H1 (cell line): ENCODE measurements at regions not wholly inside any gene's neighbourhood (a gene's known extent, or its start where the extent isn't known, plus 50 kb on each side); places are given as distances from the start of the nearest gene placed in this dataset.

ENCODE experiments used
- ATF3 ChIP-seq: IDR thresholded peaks from 2 replicates; pipeline ENCODE4 v1.6.1; 2011; ENCODE audit warnings: low read depth, mild to moderate bottlenecking, low read length; ENCODE audit not compliant: insufficient read depth
- CHD2 ChIP-seq: IDR thresholded peaks from 2 replicates; pipeline ENCODE4 v1.6.1; 2012; ENCODE audit warnings: low read length, improper control_type of control experiment
- CTCF ChIP-seq, 3 experiments: IDR thresholded peaks; 1 replicate in 2 of 3; 2 replicates in 1 of 3; pipeline versions ENCODE4 v1.5.1 to v1.6.1; 2011; ENCODE audit warnings: low read length in 3 of 3, mild to moderate bottlenecking in 3 of 3, inconsistent platforms in 2 of 3, low read depth in 1 of 3, moderate library complexity in 1 of 3; ENCODE audit not compliant: insufficient read depth in 1 of 3; ENCODE audit errors: control extremely low read depth in 1 of 3
- HDAC6 ChIP-seq: IDR thresholded peaks from one replicate; pipeline ENCODE4 v1.7.1; 2012; ENCODE audit warnings: low read depth, mild to moderate bottlenecking, inconsistent platforms, low read length, moderate library complexity
- KDM1A ChIP-seq: fragments of 200-600, 300-600 bp; sonication (generic); IDR thresholded peaks from 2 replicates; pipeline ENCODE4 v1.7.1; 2016; ENCODE audit warnings: mild to moderate bottlenecking, low read length, borderline replicate concordance
- MAFK ChIP-seq: IDR thresholded peaks from 2 replicates; pipeline ENCODE4 v1.6.1; 2012; ENCODE audit warnings: low read depth, mild to moderate bottlenecking, improper control_type of control experiment, low read length
- MAX ChIP-seq: IDR thresholded peaks from 2 replicates; pipeline ENCODE4 v1.6.1; 2012; ENCODE audit warnings: inconsistent platforms
- NRF1 ChIP-seq: IDR thresholded peaks from 2 replicates; pipeline ENCODE4 v1.6.1; 2011; ENCODE audit warnings: mild to moderate bottlenecking, low read depth, low read length, improper control_type of control experiment
- SP2 ChIP-seq: IDR thresholded peaks from 2 replicates; pipeline ENCODE4 v1.6.1; 2012; ENCODE audit warnings: mild to moderate bottlenecking, low read length, inconsistent platforms

- TF ChIP-seq CHD2 (no peak), ATF3 (no peak), NRF1 (no peak), CTCF (IDR thresholded peaks at IDR 0.05; ENCODE audit: control extremely low read depth in 1 of 3, insufficient read depth in 1 of 3, low read depth in 1 of 3, low read length in 3 of 3) (no peak), SP2 (no peak), HDAC6 (no peak), KDM1A (no peak), MAX (no peak), MAFK (no peak)
These were observed 166.7 kb downstream of the HAO1 start for GRCh38 chr20:7773511-7773910.
